Occipital lobe (tissue), 1 donor: ENCODE measurements at regions not wholly inside any gene's neighbourhood (a gene's known extent, or its start where the extent isn't known, plus 50 kb on each side); places are given as distances from the start of the nearest gene placed in this dataset.
"Not testable (repeated sequence)": the region's sequence is repeated elsewhere in the genome, so short reads cannot be mapped to it uniquely, and the experiment has no call there.

Experiments
- DNase-seq: peaks from one replicate; lab custom pipeline; 2025; lab: John Stamatoyannopoulos, UW

GRCh38 chr2:19654310-19655090 is 247.3 kb downstream of the TTC32 start:
- DNase-seq, result no peak

DNA sequence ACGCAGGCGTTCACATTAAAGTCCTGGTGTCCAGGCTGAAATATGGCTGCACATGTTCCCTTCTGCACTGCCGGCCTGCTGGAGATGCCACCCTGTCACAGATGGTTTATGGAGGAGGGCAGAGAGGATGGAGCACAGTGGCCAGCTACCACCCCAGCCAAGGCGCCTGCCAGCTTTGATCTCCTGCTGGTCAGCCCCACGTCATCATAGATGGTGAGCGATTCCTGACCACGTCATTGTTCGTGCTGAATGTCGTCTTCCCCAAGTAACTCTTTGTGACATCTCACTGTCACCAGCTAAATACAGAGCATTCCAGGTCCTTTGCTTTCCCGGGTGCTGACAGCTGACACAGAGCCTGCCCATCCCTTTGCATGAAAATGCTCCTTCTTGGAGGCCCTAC is 248.3 kb downstream of the TTC32 start:
- no peak for DNase-seq

DNA sequence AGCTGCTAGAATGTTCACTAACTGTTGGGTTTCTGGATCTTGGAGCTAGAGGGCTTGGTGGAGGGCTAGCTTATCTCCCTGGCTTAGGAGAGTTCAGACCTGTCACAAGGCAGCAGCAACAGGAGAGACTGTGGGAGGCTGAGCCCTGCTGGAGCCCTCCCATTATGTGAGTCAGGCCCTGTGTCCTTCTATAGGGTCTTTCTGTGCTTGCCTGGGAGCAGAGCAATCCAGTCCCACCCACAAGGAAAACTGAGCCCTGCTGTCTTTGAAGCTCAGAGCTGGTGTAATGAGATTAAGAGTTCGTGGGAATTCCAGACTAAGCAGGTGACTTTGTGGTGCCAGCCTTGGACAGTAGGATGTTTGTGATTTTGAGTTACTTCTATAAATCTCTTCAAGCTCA is 249.0 kb downstream of the TTC32 start:
- no peak for DNase-seq

DNA sequence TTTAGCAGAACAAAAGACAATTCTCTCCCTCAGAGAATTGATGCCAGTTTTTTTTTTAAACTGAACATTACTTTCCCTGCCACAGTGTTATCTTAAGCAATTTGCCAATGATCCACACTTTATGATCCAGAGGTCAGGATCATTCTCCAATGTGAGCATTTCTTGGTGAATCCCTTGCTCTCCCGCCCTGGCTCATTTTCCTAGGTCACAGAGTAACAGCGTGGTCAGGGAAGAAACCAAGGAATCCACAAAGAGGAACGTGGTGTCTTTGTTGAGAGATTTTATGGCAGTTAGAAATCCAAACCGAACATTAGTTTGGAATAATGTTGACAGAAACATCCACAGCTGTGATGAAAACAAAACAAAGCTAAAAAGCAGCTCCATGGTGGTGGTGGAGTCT is 250.3 kb downstream of the TTC32 start:
- DNase-seq, result no peak

GRCh38 chr2:19649785-19650380 is 251.9 kb downstream of the TTC32 start:
- no peak for DNase-seq

GRCh38 chr2:19649142-19649541 is 252.6 kb downstream of the TTC32 start:
- DNase-seq, result no peak

- DNase-seq, result no peak
These were observed 253.2 kb downstream of the TTC32 start for GRCh38 chr2:19648583-19648982.

- DNase-seq, result no peak
These were observed 254.8 kb downstream of the TTC32 start for GRCh38 chr2:19646987-19647386.

- no peak for DNase-seq
These were observed 257.0 kb downstream of the TTC32 start for GRCh38 chr2:19644763-19645162.

DNA sequence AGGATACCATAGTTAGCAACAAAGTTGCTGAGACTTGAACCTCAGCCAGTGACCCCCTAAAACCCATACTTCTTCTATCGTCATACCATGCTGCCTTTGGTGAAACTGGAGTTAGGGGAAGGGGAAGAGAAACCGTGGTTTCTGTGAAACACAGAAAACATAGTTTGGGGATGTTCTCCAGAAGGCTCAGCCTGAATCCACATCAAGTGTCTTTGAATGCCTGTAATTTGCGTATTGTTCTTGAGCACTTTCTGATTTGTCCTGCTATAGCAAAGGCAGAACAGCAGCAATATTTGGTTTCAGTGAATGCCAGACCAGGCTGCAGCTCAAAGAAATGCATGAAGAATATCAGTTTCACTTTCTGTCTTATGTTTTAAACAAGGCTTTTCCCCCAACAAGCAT is 258.7 kb downstream of the TTC32 start:
- DNase-seq, result no peak

DNA sequence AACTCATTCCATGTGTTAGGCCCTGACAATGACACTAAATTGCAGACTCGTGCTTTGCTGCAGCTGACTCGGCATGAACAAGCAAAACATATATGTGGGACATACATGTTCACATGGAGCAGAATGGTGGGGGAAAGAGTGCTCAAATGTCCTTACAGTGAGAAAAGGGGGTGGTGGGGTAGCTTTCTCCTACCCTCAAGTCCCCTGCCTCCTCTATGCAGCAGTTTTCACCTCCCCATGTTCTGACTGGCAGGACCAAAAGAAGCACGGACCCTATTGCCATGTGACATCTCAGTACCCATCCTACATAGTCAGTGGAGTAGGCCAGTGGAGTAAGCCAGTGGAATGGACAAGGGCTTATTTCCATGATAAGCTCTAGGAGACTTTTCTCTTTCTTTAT is 259.3 kb downstream of the TTC32 start:
- DNase-seq, result no peak

GRCh38 chr2:19635951-19636510 is 265.8 kb downstream of the TTC32 start:
- no peak for DNase-seq

GRCh38 chr2:19632403-19632991 is 269.3 kb downstream of the TTC32 start:
- DNase-seq, result no peak

DNA sequence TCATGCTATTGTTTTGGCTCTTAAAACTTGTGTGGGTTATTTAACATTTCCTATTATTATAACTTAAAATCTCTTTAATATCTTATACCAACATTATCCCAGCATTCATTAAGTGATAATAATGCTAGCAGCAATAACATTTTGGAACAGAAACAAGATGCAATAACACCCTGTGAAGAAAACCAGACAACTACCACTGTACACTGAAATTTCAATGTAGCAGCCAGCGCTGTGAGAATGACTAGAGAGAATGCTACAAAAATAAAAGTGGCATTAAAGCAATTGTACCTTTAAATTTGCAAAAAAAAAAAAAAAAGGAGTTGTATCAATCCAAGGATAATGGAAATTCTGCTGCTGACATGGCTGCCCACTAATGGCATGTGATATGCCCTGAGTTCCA is 269.9 kb downstream of the TTC32 start:
- no peak for DNase-seq

GRCh38 chr2:19630921-19631320 is 270.9 kb downstream of the TTC32 start:
- no peak for DNase-seq

GRCh38 chr2:19627359-19627758 is 268.9 kb upstream of the OSR1 start:
- no peak for DNase-seq

DNA sequence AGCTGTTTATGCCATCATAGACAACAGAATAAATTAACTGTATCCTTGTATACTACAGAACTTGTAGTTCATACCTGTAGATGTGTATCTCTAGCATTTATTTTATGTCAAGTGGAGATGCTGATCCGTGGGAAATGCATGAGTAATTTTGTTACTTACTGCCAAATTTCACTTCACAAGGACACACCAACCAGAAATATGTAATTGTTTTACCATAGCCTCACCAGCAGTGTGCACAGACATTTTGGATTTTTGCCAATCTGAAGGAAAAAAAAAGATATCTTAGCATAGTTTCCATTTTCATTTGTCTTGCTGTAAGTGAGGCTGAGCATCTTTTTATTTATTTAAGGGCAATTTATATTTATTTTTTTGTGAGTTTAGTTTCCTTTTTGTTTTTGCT is 265.1 kb upstream of the OSR1 start:
- no peak for DNase-seq

GRCh38 chr2:19617257-19617848 is 258.9 kb upstream of the OSR1 start:
- DNase-seq, result no peak

GRCh38 chr2:19615402-19615801 is 257.0 kb upstream of the OSR1 start:
- not testable (repeated sequence) for DNase-seq

- no peak for DNase-seq
These were observed 255.6 kb upstream of the OSR1 start for GRCh38 chr2:19614066-19614465.

DNA sequence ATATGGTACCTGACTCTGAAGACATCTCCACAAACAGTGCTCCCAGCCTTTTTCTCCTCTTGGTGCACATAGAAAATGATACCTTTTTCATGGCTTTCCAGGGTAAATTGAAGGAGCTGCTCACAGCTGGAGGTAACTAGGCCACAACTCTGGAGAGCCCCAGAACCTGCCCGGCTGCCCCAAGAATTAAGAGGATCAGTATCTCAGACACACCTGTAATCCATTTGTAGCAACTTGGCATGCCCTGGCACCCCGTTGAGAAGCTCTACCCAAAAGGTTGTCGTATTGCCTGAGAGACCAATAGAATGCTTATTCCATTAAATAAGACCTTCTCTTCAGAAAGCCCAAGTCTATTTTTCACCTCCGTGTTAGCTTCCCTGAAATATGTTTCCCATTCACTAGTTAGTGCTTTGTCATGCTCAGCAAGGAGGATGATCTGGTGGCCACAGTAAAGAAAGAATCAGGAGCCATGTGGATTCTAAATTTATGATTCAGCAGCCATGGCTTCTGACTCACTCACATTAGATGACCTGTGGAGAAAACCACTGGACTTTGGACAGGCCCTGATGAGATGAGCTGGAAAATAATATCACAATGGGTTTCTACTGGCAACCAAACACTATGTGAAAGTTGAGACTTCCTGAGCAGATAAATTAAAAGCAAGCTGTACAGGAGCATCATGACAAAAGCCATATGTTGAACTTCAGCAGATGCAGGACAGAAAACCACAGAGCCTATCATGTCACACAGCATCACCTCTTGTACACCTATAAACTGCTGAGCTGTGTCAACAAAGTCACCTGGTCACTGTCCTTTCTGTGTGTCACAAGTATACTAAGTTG is 253.3 kb upstream of the OSR1 start:
- DNase-seq, result no peak
